Body of pancreas (tissue), 4 donors: ENCODE measurements at regions not wholly inside any gene's neighbourhood (a gene's known extent, or its start where the extent isn't known, plus 50 kb on each side); places are given as distances from the start of the nearest gene placed in this dataset.

Source experiments
- POLR2A ChIP-seq, 3 donors: fragments of 450-650 bp; IDR thresholded peaks; one replicate each; pipeline ENCODE4 v1.6.1; 2016; ENCODE audit warnings: antibody characterized with exemption in 3 of 3, mild to moderate bottlenecking in 2 of 3
- TF ChIP-seq, protein P1 (sequence below), 7 experiments: fragments of 450-650 bp in 4 of 7; fragments of 200-600 bp in 3 of 7; sonication (generic) in 3 of 7; IDR thresholded peaks; one replicate each; pipeline ENCODE4 v1.5.1; 2016 to 2019; ENCODE audit warnings: antibody characterized with exemption in 7 of 7

DNA sequence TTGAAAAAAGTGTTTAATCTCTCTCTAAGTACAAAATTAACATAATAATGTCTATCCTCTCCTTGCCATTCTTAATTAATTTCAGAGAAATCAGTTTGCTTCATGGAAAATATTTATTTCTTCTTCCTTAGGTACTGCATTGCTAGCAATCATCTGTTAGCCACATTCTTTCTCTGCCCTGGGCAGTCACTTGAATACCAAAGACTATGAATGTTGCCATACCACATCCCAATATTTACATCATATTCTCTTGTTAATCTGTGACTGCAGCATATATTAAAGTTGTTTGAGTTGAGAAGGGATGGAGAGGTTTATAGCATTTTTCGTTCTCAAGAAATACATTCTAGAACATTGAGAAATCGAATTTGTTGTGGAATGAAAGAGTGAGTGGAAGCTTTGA, 672.8 kb downstream of the PCDH7 start:
- TF ChIP-seq, protein P1, sequence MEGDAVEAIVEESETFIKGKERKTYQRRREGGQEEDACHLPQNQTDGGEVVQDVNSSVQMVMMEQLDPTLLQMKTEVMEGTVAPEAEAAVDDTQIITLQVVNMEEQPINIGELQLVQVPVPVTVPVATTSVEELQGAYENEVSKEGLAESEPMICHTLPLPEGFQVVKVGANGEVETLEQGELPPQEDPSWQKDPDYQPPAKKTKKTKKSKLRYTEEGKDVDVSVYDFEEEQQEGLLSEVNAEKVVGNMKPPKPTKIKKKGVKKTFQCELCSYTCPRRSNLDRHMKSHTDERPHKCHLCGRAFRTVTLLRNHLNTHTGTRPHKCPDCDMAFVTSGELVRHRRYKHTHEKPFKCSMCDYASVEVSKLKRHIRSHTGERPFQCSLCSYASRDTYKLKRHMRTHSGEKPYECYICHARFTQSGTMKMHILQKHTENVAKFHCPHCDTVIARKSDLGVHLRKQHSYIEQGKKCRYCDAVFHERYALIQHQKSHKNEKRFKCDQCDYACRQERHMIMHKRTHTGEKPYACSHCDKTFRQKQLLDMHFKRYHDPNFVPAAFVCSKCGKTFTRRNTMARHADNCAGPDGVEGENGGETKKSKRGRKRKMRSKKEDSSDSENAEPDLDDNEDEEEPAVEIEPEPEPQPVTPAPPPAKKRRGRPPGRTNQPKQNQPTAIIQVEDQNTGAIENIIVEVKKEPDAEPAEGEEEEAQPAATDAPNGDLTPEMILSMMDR (IDR thresholded peaks at IDR 0.05), result no peak
- TF ChIP-seq POLR2A (IDR thresholded peaks at IDR 0.05), result no peak
